ENCODE measurements at regions not wholly inside any gene's neighbourhood (a gene's known extent, or its start where the extent isn't known, plus 50 kb on each side); places are given as distances from the start of the nearest gene placed in this dataset.
"Not testable (repeated sequence)": the region's sequence is repeated elsewhere in the genome, so short reads cannot be mapped to it uniquely, and the experiment has no call there.

DNA sequence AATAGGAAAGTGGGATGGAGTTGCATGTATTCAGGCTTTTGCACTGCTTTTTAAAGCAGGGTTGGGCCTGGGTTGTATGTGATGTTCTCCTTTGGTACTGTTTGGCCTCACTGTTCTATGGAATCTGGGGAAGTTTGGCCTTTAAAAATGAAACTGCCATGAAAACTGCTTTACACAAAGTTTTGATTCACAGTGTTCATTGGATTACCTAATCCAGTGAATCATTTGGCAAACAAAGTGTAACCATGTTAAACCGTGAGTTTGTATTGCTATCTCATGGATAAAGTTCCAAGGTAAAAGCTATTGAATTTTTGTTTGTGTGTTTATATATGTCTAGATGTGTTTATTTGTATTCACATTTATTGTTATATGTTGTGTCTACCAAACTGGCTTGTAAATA, 1658.6 kb downstream of the OLFM4 start:
- DNase-seq (ENCODE audit: low read depth, low spot score) = no peak

DNA sequence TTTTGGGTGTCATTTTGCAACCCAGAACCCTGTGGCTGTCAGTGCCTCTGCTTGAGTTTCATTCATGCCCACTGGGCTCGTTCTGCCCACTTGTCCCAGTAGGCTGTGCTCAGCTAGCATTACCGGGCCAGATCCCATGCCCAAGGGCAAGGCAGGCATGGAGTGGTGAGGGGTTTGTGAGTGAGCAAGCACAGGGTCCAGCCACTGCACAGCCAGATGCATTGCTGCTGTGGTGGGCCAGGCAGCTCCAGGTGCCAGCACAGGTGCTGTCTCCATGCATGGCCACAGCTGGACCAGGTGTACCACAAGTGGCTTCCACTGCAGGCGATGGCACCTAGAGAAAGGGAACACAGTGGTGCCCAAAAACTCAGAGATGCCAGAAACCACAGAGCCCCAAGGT, 1671.2 kb downstream of the OLFM4 start:
- no peak for DNase-seq (ENCODE audit: low read depth, low spot score)

DNA sequence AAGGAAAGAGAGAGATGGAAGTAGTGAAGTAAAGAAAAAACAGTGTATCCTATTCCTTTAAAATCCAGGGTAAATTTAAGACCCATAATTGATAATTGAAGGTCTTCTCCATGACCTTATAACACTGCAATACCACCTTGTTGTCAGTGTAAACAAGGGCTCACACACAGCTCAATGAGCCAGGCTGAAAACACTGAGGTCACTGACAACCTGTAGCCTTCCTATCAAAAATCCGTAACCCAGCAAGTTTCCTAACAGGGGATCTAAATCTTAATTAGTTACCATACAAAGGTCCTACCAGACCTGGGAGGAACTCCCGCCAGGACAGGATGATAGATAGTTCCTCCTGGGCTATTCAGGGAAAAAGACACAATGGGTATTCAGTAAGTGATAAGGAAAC, 1677.1 kb downstream of the OLFM4 start:
- no peak for DNase-seq (ENCODE audit: low read depth, low spot score)

DNA sequence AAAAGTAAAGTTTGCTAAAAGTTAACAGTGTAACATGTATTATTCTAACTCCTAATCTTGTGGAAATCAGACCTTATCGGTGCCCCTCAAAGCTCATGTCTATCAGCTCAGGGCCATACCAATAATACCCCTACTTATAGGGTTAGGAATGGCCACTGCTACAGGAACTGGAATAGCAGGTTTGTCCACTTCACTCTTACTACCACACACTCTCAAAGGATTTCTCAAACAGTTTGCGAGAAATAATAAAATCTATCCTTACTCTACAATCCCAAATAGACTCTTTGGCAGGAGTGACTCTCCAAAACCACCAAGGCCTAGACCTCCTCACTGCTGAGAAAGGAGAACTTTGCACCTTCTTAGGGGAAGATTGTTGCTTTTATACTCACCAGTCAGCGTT, 1677.7 kb downstream of the OLFM4 start:
- no peak for DNase-seq (ENCODE audit: low read depth, low spot score)

DNA sequence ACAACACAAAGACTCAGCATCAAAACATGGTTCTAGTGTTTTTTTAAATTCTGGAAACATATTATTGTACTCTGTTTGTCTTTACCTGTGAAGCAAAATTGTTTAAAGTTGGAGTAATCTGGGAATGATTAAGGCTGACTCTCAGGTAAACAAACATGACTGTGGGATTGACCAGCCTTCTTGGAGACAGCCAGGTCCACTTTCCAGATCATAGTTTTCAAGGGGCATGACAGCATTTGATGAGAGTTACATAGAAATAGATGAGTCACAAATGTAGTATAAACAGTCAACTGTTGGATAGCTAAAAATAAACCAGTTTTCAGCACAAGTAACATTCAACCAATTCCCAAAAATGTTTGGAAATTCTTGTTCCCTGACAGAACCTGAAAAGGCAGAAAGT, 1680.9 kb downstream of the OLFM4 start:
- no peak for DNase-seq (ENCODE audit: low read depth, low spot score)

DNA sequence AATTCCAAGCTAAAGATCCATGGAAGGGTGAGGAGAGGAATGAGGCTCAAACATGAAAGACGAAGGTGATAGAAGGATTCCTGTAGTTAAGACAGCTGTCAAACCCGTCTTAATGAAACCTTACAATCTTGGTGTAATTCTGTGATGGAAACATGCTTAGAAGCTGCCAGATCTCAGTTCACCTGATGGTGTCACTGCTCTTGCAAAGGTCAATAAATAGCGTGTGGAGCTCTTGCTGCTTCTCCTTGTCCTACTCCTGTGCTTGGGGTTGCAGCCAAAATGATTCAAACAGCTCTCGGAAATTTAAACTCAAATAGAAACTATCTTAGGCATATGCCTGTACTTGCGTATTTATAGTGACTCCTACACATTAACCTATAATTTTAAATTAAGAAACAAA, 1705.0 kb downstream of the OLFM4 start:
- peak; percentile 61 for DNase-seq (ENCODE audit: low read depth, low spot score)

DNA sequence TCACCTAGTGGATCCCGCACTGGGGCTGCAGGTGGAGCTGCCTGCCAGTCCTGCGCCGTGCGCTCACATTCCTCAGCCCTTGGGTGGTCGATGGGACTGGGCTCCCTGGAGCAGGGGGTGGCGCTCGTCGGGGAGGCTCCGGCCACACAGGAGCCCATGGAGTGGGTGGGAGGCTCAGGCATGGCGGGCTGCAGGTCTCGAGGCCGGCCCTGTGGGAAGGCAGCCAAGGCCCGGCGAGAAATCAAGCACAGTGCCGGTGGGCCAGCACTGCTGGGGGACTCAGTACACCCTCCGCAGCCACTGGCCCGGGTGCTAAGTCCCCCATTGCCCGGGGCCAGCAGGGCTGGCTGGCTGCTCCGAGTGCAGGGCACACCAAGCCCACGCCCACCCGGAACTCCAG, 1708.6 kb downstream of the OLFM4 start:
- not testable (repeated sequence) for DNase-seq (ENCODE audit: low read depth, low spot score)

DNA sequence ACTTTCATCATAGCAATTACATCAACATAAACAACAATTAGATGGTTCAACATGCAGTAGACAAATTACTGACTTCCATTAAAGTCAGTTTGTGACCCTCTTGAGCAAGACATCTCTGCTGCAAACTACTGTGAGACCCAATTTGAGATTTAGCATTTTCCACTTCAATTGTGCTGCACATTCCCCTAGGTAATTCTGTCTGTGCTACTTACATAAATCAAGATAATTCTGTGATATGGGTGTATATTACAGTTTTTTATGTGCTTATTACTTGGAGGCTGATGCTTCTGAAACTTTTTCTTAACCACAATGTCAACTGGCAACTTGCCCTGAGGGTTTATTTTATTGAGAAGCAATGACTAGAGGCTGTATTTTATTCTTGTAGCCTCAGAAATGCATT, 1714.4 kb downstream of the OLFM4 start:
- no peak for DNase-seq (ENCODE audit: low read depth, low spot score)

DNA sequence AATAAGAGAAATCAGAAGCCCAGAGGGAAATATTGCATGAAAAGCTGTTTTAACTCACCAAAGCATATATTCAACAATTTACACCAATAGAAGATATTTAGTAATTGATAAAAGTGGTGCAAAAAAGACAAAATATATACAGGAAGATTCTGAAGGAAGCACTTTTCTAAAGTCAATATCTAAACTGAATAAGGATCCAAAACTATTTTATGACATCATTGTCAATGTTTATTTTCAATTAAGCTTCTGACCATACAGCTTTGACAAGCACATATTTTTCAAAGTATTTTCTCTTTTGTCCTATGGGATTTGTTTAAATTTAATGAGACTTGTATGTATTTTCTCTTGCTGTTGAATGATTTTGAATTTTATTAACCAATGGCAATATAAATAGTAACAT, 1716.1 kb downstream of the OLFM4 start:
- no peak for DNase-seq (ENCODE audit: low read depth, low spot score)

DNA sequence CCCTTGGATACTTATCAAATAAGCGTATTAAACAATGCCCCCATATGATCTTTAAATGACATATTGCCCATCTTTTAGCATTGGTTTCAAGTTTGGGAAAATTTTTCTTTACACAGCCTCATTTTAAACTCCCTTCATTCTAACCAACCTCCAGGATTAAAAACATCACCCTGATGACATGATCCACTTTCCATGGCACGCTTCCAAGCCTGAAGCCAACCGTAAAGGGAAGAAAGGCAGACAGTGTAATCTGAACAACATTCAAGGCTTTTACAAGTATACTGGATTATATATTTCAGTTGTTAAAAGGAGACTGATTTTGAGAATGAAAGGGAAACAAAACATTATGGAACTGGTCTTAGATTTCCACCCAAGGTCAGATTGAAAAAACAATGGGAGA, 1721.9 kb downstream of the OLFM4 start:
- no peak for DNase-seq (ENCODE audit: low read depth, low spot score)

DNA sequence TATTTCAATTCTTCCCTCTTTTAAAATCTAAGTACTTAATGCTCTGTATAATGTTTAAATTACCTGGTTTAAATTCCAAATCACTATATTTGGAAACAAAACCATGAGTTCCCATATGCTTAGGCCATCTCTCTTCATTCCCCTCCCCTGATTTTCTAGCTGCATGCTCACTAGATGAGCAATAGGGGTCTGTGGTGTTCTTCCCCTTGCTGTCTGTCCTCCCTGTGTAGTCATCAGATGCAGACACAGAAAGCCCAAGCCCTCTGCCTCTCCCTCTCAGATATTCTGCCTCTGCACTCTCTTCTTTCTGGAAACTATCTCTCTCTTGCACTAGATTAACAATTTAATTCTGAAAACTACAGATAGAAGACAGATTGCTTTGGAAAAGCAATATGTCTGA, 1730.2 kb downstream of the OLFM4 start:
- DNase-seq (ENCODE audit: low read depth, low spot score) = no peak

DNA sequence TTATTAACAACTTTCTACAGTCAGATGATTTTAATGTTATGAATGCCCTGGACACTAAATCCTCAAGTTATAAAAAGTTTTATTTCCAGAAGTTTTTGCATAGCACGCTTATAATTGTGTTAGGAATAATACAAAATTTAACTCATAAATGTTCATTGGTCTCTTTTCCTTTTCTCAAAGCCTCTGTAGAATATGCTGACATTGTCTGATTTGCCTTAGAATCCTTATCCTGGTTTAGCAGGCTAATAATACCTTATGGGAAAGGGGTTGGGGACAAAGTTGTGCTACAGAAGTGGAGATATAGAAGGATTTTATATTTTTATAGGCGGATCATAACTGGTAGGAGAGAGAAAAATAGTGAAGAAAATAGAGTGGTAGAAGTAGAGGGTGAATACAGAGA, 1739.6 kb downstream of the OLFM4 start:
- no peak for DNase-seq (ENCODE audit: low read depth, low spot score)

DNA sequence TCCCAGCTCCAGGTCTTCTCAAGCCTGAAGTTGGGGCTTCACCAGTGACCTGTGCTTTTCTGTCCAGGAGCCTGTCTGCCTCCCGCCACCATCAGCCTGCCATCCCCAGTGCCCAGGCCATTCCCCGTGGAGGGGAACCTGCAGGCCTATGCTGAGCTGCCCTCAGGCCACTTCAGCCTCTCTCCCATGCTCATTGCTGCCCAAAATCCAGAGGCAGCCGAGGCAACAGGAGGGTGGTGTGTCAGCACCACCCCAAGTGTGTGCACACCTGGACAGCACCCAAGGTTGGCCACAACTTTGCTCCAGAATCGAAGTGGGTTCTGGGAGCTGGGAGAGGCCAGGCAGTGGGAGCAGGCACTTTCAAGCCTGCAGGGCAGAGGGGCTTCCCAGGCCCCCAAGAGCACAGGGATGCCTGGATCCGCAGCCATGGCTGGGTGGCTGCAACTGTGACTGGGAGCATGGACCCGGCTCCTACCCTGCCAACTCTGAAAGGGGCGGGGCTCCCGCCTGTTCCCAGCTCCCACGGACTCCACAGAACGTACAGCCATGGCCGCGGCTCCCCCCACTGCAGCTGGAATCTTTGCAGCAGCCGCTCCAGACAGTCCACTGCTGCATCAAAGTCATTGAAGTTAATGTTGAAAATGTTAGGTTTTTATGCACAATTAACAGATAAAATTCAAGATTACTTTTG, 1747.0 kb downstream of the OLFM4 start:
- no peak for DNase-seq (ENCODE audit: low read depth, low spot score)

DNA sequence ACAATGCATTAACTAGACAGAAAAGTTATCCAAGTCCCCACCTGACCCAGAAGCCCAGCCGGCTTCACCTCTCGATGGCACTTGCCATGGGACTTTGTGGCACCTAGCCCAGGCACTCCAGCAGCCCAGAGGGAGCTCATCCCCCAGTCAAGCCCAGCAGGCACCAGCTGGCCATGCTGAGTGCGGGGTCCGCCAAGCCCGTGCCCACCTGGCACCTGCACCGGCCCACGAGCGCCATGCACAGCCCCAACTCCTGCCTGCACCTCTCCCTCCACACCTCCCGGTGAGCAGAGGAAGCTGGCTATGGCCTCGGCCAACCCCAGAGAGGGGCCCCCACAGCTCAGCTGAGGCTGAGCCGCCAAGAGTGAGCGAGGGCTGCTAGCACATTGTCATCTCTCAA, 1759.1 kb downstream of the OLFM4 start:
- DNase-seq (ENCODE audit: low read depth, low spot score) = no peak

DNA sequence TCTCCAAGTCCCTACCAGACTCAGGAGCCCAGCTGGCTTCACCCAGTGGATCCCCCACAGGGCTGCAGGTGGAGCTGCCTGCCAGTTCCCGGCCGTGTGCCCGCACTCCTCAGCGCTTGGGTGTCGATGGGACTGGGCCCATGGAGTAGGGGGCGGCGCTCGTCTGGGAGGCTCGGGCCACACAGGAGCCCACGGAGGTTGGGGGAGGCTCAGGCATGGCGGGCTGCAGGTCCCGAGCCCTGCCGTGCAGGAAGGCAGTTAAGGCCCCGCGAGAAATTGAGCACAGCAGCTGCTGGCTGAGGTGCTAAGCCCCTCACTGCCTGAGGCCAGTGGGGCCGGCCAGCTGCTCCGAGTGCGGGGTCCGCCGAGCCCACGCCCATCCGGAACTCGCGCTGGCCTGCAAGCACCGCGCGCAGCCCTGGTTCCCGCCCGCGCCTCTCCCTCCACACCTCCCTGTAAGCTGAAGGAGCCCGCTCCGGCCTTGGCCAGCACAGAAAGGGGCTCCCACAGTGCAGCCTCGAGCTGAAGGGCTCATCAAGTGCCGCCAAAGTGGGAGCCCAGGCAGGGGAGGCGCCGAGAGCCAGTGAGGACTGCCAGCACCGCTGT, 1771.1 kb downstream of the OLFM4 start:
- DNase-seq (ENCODE audit: low read depth, low spot score) = no peak

DNA sequence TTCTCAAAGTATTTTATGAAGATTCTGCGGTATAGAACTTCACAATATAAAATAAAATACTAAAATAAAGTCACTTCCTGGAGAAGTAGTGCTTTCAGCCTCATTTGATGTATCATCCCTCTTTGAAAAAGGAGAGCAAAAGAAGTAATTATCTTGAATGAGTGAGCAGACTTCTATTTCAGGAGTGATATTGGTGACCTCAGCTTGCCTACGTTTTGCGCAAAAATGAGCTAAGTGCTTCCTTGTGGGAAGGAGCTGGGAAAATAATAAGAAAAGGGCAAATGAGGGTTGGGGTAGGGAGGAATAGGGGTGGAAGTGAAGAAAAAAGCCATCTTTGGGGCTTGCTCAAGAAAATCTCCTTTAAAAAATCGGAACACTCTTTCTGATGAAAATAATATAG, 1773.6 kb downstream of the OLFM4 start:
- DNase-seq (ENCODE audit: low read depth, low spot score) = no peak

DNA sequence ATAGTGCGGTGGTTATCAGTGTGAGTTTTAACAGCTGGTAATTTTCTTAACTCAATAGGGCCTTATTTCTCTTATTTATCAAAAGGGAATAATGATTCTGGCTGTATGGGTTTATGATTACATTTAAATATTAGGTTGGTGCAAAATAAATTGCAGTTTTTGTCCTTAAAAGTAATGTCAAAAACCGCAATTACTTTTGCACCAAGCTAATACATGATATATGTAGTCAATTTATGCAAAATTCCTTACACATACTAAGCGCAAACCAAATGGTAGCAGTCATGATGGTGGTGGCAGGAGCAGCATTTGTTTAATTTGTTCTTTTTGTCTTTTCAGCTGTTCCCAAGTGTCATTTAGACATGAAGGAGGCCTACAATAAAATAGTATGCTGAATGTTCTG, 1777.1 kb downstream of the OLFM4 start:
- DNase-seq (ENCODE audit: low read depth, low spot score) = no peak

DNA sequence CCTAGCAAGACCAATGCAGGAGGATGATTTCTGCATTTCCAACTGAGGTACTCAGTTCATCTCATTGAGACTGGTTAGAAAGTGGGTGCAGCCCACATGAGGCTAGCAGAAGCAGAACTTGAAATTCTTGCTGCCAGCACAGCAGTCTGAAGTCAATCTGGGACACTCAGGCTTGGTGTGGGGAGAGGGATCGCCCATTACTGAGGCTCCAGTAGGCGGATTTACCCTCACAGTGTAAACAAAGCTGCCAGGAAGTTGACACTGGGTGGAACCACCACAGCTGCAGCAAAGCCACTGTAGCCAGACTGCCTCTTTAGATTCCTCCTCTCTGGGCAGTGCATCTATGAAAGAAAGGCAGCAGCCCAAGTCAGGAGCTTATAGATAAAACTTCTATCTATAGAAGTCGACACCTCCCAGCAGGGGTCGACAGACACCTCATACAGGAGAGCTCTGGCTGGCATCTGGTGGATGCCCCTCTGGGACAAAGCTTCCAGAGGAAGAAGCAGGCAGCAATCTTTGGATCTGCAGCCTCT, 1793.4 kb downstream of the OLFM4 start:
- DNase-seq (ENCODE audit: low read depth, low spot score) = not testable (repeated sequence)

DNA sequence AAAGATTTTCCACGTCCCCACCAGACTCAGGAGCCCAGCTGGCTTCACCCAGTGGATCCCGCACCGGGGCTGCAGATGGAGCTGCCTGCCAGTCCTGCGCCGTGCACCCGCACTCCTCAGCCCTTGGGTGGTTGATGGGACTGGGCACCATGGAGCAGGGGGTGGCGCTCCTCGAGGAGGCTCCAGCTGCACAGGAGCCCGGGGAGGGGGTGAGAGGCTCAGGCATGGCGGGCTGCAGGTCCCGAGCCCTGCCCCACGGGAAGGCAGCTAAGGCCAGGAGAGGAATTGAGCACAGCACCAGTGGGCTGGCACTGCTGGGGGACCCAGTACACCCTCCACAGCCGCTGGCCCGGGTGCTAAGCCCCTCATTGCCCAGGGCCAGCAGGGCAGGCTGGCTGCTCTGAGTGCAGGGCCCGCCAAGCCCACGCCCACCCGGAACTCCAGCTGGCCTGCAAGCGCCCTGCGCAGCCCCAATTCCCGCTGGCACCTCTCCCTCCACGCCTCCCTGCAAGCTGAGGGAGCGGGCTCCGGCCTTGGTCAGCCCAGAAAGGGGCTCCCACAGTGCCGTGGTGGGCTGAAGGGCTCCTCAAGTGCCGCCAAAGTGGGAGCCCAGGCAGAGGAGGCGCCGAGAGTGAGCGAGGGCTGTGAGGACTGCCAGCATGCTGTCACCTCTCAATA, 1800.9 kb downstream of the OLFM4 start:
- not testable (repeated sequence) for DNase-seq (ENCODE audit: low read depth, low spot score)

DNA sequence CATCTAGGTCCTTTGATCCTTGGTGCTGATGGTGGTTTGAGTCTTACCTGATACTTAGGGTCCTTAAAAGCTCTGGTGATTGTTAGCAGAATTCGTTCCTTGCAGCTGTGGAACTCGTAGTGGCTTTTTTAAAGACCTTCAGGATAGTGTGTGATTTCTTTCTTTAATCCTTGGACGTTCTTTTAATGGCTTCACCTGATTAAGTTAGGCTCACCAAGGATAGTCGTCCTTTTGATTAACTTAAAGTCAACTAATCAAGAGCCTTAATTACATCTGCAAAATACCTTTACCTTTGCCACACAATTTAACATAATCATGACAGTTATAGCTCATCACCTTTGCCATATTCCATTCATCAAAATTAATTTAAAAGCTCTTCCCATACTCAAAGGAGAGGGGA, 1807.7 kb downstream of the OLFM4 start:
- no peak for DNase-seq (ENCODE audit: low read depth, low spot score)

DNA sequence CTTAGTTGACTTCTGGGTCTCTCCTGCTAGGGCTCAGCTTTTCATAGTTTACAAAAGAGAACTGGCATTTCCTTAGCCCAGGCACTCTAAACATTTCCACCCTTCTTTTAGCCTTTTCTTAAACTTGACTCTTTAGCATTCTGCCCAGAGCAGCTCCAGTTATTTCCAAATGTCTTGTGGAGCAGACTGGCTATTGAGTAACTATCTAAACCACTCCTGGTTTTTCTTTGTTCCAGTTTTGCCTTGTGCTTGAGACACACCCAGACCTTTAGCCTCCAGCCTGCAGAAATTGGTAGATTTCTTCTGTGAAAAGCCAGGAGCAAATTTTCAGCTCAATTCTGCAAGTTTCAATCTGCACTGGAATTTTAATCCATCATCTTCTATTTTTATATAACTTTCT, 1813.1 kb downstream of the OLFM4 start:
- no peak for DNase-seq (ENCODE audit: low read depth, low spot score)

DNA sequence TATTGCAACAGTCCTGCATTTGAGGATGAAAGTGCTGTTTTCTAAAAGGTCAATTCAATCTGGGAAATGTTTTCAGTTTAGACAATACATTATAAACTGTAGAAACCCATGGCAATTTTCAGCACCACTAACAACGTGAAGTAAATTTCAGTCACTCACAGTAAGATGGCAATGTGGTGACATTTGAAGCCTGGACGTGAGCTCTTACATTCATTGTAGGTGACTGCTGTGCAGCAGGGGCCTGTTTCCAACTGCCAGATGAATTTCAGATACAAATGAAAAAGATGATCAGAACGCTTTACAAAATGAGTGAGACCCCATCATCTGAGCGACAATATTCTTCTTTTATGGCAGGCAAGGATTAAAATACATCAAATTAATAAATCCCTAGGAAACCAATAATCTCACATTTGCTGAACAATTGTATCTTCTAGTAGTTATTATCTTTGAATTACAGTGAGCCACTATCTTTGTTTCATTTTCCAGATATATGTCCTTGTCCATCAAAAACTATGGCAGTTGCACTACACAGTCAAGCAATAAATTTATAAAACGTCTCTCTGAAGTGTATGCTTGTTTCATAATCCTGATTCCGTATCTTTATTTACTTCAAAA, 1816.8 kb downstream of the OLFM4 start:
- DNase-seq (ENCODE audit: low read depth, low spot score) = no peak

DNA sequence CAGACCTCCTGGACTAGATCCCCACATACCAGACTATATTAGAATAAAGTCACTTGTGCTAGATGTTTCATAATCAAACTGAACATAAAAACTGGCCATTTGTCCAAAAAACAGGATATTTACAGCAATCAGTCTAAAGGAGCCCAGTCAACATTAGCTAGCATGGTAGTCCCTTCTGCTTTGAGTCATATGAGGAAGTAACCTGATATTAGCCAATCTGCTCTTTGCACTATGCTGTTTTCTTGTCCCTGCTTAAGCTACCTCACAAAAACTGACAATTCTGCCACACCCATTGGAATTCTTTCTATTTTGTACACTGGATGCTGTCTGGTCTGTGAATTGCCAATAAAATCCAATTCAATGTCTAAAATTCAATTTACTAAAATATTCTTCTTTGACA, 1824.2 kb downstream of the OLFM4 start:
- no peak for DNase-seq (ENCODE audit: low read depth, low spot score)
